ENCODE measurements at regions not wholly inside any gene's neighbourhood (a gene's known extent, or its start where the extent isn't known, plus 50 kb on each side); places are given as distances from the start of the nearest gene placed in this dataset.
A peak's percentile ranks its signal among the peaks of the same experiment; 100 is the strongest.

GRCh38 chr3:4063916-4064574 lies 239.1 kb upstream of the SETMAR start:
- no peak overlapping the region for H3K27ac ChIP-seq (ENCODE audit: low read depth, low read length, poor library complexity, severe bottlenecking)
- H3K4me2 ChIP-seq (ENCODE audit: low read length), result no peak overlapping the region; the same call in 1 of the 2 replicates
- BruUV-seq (replicated peaks), result no TSS peak
- ChIA-PET POLR2A (interaction anchor here (0.7 kb wide), 1 partner anchor 214 kb away, joined by 3 read pairs; no protein-coding TSS in a partner anchor), CTCF (ENCODE audit: unreplicated experiment) (no interaction called here)
- no peaks in the 10 kb centered on the region for H3K9me3 ChIP-seq (ENCODE audit: low read length)
- no peak for DNase-seq (ENCODE audit: low spot score)
- no peaks in the 10 kb centered on the region for H3K36me3 ChIP-seq (ENCODE audit: insufficient read depth, low read length)
- no peaks in the 10 kb centered on the region for H4K20me1 ChIP-seq (ENCODE audit: insufficient read depth, low read length)
- no peak overlapping the region for H3K4me3 ChIP-seq (ENCODE audit: low read depth, low read length, poor library complexity, severe bottlenecking)
- intact Hi-C loops (cut with micrococcal nuclease; ENCODE audit: unreplicated experiment), result no loop called here
- no peak overlapping the region for H2AFZ ChIP-seq (ENCODE audit: low read length)
- peaks cover 16% of the 10 kb centered on the region for H3K4me1 ChIP-seq (ENCODE audit: insufficient read depth, low read length, poor library complexity, severe bottlenecking)
- TF ChIP-seq, protein P1, sequence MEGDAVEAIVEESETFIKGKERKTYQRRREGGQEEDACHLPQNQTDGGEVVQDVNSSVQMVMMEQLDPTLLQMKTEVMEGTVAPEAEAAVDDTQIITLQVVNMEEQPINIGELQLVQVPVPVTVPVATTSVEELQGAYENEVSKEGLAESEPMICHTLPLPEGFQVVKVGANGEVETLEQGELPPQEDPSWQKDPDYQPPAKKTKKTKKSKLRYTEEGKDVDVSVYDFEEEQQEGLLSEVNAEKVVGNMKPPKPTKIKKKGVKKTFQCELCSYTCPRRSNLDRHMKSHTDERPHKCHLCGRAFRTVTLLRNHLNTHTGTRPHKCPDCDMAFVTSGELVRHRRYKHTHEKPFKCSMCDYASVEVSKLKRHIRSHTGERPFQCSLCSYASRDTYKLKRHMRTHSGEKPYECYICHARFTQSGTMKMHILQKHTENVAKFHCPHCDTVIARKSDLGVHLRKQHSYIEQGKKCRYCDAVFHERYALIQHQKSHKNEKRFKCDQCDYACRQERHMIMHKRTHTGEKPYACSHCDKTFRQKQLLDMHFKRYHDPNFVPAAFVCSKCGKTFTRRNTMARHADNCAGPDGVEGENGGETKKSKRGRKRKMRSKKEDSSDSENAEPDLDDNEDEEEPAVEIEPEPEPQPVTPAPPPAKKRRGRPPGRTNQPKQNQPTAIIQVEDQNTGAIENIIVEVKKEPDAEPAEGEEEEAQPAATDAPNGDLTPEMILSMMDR (conservative IDR thresholded peaks at IDR 0.05; ENCODE audit: low read length), result no peak
- no peak for TF ChIP-seq EZH2phosphoT487 (IDR thresholded peaks at IDR 0.05; ENCODE audit: borderline replicate concordance, low read depth, low read length)
- no peaks in the 10 kb centered on the region for H3K79me2 ChIP-seq (ENCODE audit: insufficient read depth, low read depth, low read length)
- H3K9me2 ChIP-seq (ENCODE audit: insufficient read depth, low read length), result no peaks in the 10 kb centered on the region

DNA sequence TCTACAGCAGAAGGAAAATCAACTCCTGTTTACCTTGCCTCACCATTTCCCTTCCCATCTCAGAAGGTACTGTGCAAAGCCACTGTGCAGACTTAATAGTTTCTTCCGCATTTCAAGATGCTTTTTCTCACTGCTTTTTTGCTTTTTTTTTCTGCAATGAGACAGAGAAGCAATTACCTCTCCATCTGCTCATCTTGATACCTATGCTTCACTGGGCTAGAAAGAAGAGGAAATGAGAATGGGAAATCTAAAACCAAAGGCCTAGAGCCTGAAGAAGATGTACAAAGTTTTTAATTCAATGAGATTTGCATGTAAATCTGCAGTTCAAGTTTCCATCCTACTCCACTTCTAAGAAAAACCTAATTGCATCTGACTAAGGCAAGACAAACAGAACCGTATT lies 238.1 kb upstream of the SETMAR start:
- BruUV-seq (replicated peaks), result no TSS peak
- Histone ChIP-seq H3K4me1 (ENCODE audit: insufficient read depth, low read length, poor library complexity, severe bottlenecking) (peaks cover 16% of the 10 kb centered on the region), H3K4me2 (ENCODE audit: low read length) (0 out of 2 replicates have a peak overlapping the region, but pooled peaks have one; percentile 15), H3K4me3 (ENCODE audit: low read depth, low read length, poor library complexity, severe bottlenecking) (no peak overlapping the region), H3K79me2 (ENCODE audit: insufficient read depth, low read depth, low read length) (no peaks in the 10 kb centered on the region), H3K27ac (ENCODE audit: low read depth, low read length, poor library complexity, severe bottlenecking) (no peak overlapping the region), H3K36me3 (ENCODE audit: insufficient read depth, low read length) (no peaks in the 10 kb centered on the region), H3K9me2 (ENCODE audit: insufficient read depth, low read length) (no peaks in the 10 kb centered on the region), H2AFZ (ENCODE audit: low read length) (no peak overlapping the region), H3K9me3 (ENCODE audit: low read length) (no peaks in the 10 kb centered on the region), H4K20me1 (ENCODE audit: insufficient read depth, low read length) (no peaks in the 10 kb centered on the region)
- CTCF ChIA-PET (ENCODE audit: unreplicated experiment), result no interaction called here
- TF ChIP-seq, protein P1 (conservative IDR thresholded peaks at IDR 0.05; ENCODE audit: low read length), result no peak
- TF ChIP-seq EZH2phosphoT487 (IDR thresholded peaks at IDR 0.05; ENCODE audit: borderline replicate concordance, low read depth, low read length), result no peak
- POLR2A ChIA-PET, result no interaction called here
- peak; percentile 59 for DNase-seq (ENCODE audit: low spot score)
- intact Hi-C loops (cut with micrococcal nuclease; ENCODE audit: unreplicated experiment), result no loop called here

DNA sequence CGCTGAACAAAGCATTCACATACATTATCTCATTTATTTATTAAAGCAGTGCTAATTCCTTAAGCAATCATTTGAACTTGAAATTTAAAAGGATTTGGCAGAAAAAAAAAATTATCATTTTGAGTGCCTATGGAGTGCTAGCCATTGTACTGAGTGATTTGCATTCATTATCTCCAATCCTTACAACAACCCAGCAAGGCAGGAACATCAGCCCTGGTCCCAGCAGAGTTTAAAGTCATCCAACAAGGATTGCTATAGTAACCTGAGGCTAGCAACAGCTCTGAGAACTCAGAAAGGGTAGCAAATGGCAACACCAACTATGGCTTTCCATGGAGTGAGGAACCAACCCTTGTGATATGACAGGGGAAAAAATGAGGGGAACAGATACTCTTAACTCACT lies 237.6 kb upstream of the SETMAR start:
- H3K27ac ChIP-seq (ENCODE audit: low read depth, low read length, poor library complexity, severe bottlenecking), result no peak overlapping the region
- no TSS peak for BruUV-seq (replicated peaks)

More for the DNA sequence above, 237.6 kb upstream of the SETMAR start:
- peak overlapping the region; percentile 15; the same call in 1 of the 2 replicates for H3K4me2 ChIP-seq (ENCODE audit: low read length)
- H3K36me3 ChIP-seq (ENCODE audit: insufficient read depth, low read length), result no peaks in the 10 kb centered on the region
- no peaks in the 10 kb centered on the region for H3K9me3 ChIP-seq (ENCODE audit: low read length)
- ChIA-PET POLR2A (no interaction called here), CTCF (ENCODE audit: unreplicated experiment) (no interaction called here)
- DNase-seq (ENCODE audit: low spot score), result no peak
- TF ChIP-seq EZH2phosphoT487 (IDR thresholded peaks at IDR 0.05; ENCODE audit: borderline replicate concordance, low read depth, low read length), result no peak
- TF ChIP-seq, protein P1 (conservative IDR thresholded peaks at IDR 0.05; ENCODE audit: low read length), result no peak
- no peak overlapping the region for H3K4me3 ChIP-seq (ENCODE audit: low read depth, low read length, poor library complexity, severe bottlenecking)
- intact Hi-C loops (cut with micrococcal nuclease; ENCODE audit: unreplicated experiment), result no loop called here
- H3K9me2 ChIP-seq (ENCODE audit: insufficient read depth, low read length), result no peaks in the 10 kb centered on the region
- no peaks in the 10 kb centered on the region for H4K20me1 ChIP-seq (ENCODE audit: insufficient read depth, low read length)
- peaks cover 16% of the 10 kb centered on the region for H3K4me1 ChIP-seq (ENCODE audit: insufficient read depth, low read length, poor library complexity, severe bottlenecking)
- H3K79me2 ChIP-seq (ENCODE audit: insufficient read depth, low read depth, low read length), result no peaks in the 10 kb centered on the region
- H2AFZ ChIP-seq (ENCODE audit: low read length), result no peak overlapping the region
